Smooth muscle cell (in vitro differentiated cells): ENCODE measurements at regions not wholly inside any gene's neighbourhood (a gene's known extent, or its start where the extent isn't known, plus 50 kb on each side); places are given as distances from the start of the nearest gene placed in this dataset.
"Not testable (repeated sequence)": the region's sequence is repeated elsewhere in the genome, so short reads cannot be mapped to it uniquely, and the experiment has no call there.

ENCODE experiments used
- DNase-seq: peaks from one replicate; lab custom pipeline; 2025; ENCODE audit not compliant: unreplicated experiment; lab: John Stamatoyannopoulos, UW
- H2AFZ ChIP-seq: fragments of 200-600 bp; sonication (generic); 2 replicates; pipeline ENCODE4 v1.6.0; 2016; ENCODE audit warnings: antibody characterized with exemption, low read depth, mild to moderate bottlenecking
- H3F3A ChIP-seq: fragments of 200-600 bp; sonication (generic); 2 replicates; pipeline ENCODE4 v1.6.0; 2017; ENCODE audit warnings: antibody characterized with exemption, low read depth
- H3K27ac ChIP-seq: fragments of 200-600 bp; sonication (generic); 2 replicates; pipeline ENCODE4 v1.5.1; 2016; ENCODE audit warnings: low read depth, mild to moderate bottlenecking
- H3K27me3 ChIP-seq: fragments of 200-600 bp; sonication (generic); 2 replicates; pipeline ENCODE4 v1.6.1; 2016; ENCODE audit warnings: low read depth, mild to moderate bottlenecking
- H3K36me3 ChIP-seq: fragments of 200-600 bp; sonication (generic); 2 replicates; pipeline ENCODE4 v1.5.1; 2016; ENCODE audit warnings: low read depth
- H3K4me1 ChIP-seq: fragments of 200-600 bp; sonication (generic); 2 replicates; pipeline ENCODE4 v1.5.1; 2016; ENCODE audit warnings: low read depth
- H3K4me2 ChIP-seq: fragments of 200-600 bp; sonication (generic); 2 replicates; pipeline ENCODE4 v1.6.0; 2016; ENCODE audit warnings: mild to moderate bottlenecking
- H3K4me3 ChIP-seq: fragments of 200-600 bp; sonication (generic); 2 replicates; pipeline ENCODE4 v1.5.1; 2016; ENCODE audit warnings: mild to moderate bottlenecking
- H3K79me2 ChIP-seq: fragments of 200-600 bp; sonication (generic); 2 replicates; pipeline ENCODE4 v1.6.0; 2016; ENCODE audit warnings: low read depth, mild to moderate bottlenecking
- H3K9ac ChIP-seq: fragments of 200-600 bp; sonication (generic); 2 replicates; pipeline ENCODE4 v1.6.0; 2016; ENCODE audit warnings: low read depth
- H3K9me3 ChIP-seq: fragments of 200-600 bp; sonication (generic); replicated peaks from 2 replicates; pipeline ENCODE4 v1.5.1; 2016; ENCODE audit warnings: low read depth
- H4K20me1 ChIP-seq: fragments of 200-600 bp; sonication (generic); 2 replicates; pipeline ENCODE4 v1.6.0; 2016; ENCODE audit warnings: low read depth
- CTCF ChIP-seq: fragments of 200-600 bp; sonication (generic); IDR thresholded peaks from 2 replicates; pipeline ENCODE4 v1.5.1; 2017; ENCODE audit warnings: borderline replicate concordance, mild to moderate bottlenecking, antibody characterized with exemption; ENCODE audit not compliant: insufficient read depth, poor library complexity, severe bottlenecking
- WGBS: methylation state at CpG from one replicate; pipeline ENCODE4 v1.1.7; 2016; ENCODE audit warnings: low lambda C conversion rate; 5-methylcytosine and 5-hydroxymethylcytosine counted together

DNA sequence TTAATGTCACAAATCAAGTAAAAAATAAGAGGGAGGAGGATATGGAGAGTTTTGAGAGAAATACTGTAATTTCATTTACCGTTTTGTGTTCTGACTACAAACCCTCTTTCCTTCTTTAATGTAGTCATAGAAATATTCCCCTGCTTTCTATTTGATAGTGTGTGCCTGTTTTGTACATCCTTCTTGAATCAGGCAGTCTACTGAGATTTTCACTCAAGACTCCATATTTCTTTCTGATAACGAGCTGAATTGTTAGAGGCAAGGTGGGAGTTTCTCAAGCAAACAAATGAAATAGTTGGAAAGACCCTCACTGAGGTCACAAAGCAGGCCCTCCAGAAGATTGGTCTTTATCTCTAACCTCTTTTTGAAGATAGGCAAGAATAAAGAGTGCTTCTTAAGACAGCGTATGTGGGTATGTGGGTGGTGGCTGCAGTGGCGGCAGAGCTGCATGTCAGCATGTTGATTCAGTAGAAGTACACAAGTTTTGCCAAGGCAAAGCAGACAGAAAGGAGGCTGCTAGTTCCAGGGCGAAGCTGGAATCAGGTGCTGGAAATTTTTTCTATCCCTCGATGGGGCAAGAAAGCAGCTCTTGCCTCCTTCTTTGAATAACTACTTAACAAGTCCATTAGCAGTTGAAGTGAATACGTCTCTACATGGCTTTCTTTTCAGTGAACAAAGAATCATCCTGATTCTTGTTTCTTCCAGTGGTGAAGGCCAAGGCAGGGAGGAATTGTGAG is 164.2 kb downstream of the FAM76B start:
- TF ChIP-seq CTCF, result no peak
- H3K27ac ChIP-seq, result peak overlapping the region; percentile 46
- peaks cover 11% of the 10 kb centered on the region for H3K4me1 ChIP-seq
- H3K4me3 ChIP-seq, result no peak overlapping the region
- H3K36me3 ChIP-seq, result no peaks in the 10 kb centered on the region
- H3F3A ChIP-seq, result no peaks in the 10 kb centered on the region
- no peak for DNase-seq
- H3K9me3 ChIP-seq, result no peaks in the 10 kb centered on the region
- H2AFZ ChIP-seq, result peak overlapping the region; percentile 81
- no peaks in the 10 kb centered on the region for H3K79me2 ChIP-seq
- peak overlapping the region; percentile 54 for H3K4me2 ChIP-seq
- no peaks in the 10 kb centered on the region for H3K27me3 ChIP-seq
- 46% methylated on average over 7 of the region's 7 CpGs for WGBS
- no peaks in the 10 kb centered on the region for H4K20me1 ChIP-seq
- peak overlapping the region; percentile 9 for H3K9ac ChIP-seq

GRCh38 chr11:95616256-95616804 is 173.3 kb downstream of the FAM76B start:
- Histone ChIP-seq H3K79me2 (no peaks in the 10 kb centered on the region), H3K27me3 (no peaks in the 10 kb centered on the region), H4K20me1 (no peaks in the 10 kb centered on the region), H3K9me3 (no peaks in the 10 kb centered on the region), H3K4me3 (no peak overlapping the region), H2AFZ (peak overlapping the region; percentile 44), H3K4me2 (no peak overlapping the region), H3F3A (no peaks in the 10 kb centered on the region), H3K9ac (no peak overlapping the region), H3K36me3 (no peaks in the 10 kb centered on the region), H3K27ac (no peak overlapping the region), H3K4me1 (peaks cover 9% of the 10 kb centered on the region)
- WGBS, result 91% methylated on average over 1 of the region's 1 CpG
- no peak for TF ChIP-seq CTCF
- DNase-seq, result no peak

- DNase-seq, result no peak
- no peaks in the 10 kb centered on the region for H4K20me1 ChIP-seq
- H3K27me3 ChIP-seq, result no peaks in the 10 kb centered on the region
- H3K27ac ChIP-seq, result no peak overlapping the region
- H3K9ac ChIP-seq, result no peak overlapping the region
- no peaks in the 10 kb centered on the region for H3K9me3 ChIP-seq
- H3K79me2 ChIP-seq, result no peaks in the 10 kb centered on the region
- TF ChIP-seq CTCF, result no peak
- H3K4me1 ChIP-seq, result peaks cover 25% of the 10 kb centered on the region
- no peaks in the 10 kb centered on the region for H3K36me3 ChIP-seq
- H2AFZ ChIP-seq, result no peak overlapping the region
- H3K4me3 ChIP-seq, result no peak overlapping the region
- H3K4me2 ChIP-seq, result no peak overlapping the region
- H3F3A ChIP-seq, result no peaks in the 10 kb centered on the region
These were observed 177.8 kb downstream of the FAM76B start for GRCh38 chr11:95611827-95612226.

DNA sequence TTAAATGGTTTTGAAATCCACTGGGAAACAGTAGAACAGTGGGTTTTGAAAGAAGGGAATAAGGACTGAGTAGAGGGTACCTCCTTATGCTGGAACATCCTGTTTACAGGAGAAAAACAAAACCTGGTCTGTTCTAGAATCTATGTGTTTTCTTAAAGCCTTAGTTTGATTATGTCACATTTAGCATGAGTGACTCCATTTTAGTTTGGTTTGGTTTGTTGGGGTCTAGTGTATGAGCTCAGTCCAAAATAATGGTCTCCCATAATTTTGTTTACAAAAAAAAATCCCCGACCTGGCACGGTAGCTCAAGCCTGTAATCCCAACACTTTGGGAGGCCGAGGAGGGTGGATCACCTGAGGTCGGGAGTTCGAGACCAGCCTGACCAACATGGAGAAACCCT is 179.4 kb downstream of the FAM76B start:
- not testable (repeated sequence) for H3K4me2 ChIP-seq, DNase-seq, H3K9me3 ChIP-seq, H2AFZ ChIP-seq, H4K20me1 ChIP-seq, H3K36me3 ChIP-seq, H3K79me2 ChIP-seq, H3K27me3 ChIP-seq, H3F3A ChIP-seq, H3K4me3 ChIP-seq, H3K27ac ChIP-seq, H3K9ac ChIP-seq
- peaks cover 17% of the 10 kb centered on the region for H3K4me1 ChIP-seq
- WGBS, result 97% methylated on average over 5 of the region's 5 CpGs
